ENCODE measurements at regions not wholly inside any gene's neighbourhood (a gene's known extent, or its start where the extent isn't known, plus 50 kb on each side); places are given as distances from the start of the nearest gene placed in this dataset.

DNA sequence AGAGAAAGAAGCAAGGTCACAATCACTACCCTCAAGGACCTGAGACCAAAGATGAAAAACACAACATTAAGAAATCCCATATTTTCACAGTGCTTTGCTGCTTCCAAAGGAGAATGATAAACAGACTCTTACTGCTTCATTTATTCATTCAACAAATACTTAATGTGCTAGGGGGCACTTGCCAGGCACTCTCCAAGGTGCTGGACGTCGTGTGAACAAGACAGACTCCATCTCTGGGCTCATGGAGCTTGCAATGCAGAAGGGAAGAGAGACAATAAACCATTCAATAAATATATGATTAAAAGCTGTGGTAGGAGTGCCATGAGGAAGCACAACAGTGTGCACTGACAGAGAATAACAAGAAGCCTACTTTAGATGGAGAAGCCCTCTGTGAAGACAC is 327.7 kb downstream of the CDK5RAP2 start:
- CTCF ChIA-PET: no interaction called here

DNA sequence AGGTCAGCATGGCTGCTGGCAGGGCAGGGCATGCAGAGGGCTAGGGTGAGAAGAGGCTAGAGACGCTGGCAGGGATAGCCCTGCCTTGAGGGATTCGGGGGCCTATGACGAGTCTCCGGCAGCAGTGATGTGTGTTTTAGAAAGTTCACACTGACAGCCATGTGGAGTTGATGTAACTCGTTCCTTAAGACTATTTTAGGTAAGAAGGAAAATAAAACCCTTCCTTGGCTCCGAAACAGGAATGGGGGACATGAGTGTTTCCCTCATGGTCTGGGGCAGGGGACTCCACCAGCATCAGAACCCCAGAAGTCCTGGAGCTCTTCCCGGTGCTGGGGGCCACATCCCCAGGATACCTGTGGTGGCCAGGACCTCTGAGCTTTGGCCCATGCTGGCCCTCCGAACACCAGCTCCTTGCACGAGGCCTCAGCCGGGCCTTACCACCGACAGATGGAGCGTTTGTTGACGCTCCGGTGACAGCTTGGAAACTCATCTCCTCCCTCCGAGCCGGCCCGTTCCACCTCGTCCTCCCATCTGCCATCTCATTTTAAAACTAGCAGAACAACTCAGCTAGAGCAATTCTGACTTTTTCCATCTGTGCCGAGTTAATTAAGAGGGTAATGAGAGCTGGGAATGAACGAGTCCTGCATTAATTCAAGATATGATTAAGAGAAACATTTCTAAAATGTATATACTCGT is 337.7 kb downstream of the CDK5RAP2 start:
- DNase-seq (ENCODE audit: extremely low spot score): no peak
- POLR2A ChIA-PET: no interaction called here
- TF ChIP-seq, protein P1, sequence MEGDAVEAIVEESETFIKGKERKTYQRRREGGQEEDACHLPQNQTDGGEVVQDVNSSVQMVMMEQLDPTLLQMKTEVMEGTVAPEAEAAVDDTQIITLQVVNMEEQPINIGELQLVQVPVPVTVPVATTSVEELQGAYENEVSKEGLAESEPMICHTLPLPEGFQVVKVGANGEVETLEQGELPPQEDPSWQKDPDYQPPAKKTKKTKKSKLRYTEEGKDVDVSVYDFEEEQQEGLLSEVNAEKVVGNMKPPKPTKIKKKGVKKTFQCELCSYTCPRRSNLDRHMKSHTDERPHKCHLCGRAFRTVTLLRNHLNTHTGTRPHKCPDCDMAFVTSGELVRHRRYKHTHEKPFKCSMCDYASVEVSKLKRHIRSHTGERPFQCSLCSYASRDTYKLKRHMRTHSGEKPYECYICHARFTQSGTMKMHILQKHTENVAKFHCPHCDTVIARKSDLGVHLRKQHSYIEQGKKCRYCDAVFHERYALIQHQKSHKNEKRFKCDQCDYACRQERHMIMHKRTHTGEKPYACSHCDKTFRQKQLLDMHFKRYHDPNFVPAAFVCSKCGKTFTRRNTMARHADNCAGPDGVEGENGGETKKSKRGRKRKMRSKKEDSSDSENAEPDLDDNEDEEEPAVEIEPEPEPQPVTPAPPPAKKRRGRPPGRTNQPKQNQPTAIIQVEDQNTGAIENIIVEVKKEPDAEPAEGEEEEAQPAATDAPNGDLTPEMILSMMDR (IDR thresholded peaks at IDR 0.05; ENCODE audit: control extremely low read depth, extremely low read depth, low read depth, missing control alignments): no peak
- CTCF ChIA-PET: no interaction called here

More for the DNA sequence above, 327.7 kb downstream of the CDK5RAP2 start:
- POLR2A ChIA-PET: no interaction called here
- no peak for DNase-seq (ENCODE audit: extremely low spot score)
- TF ChIP-seq, protein P1 (IDR thresholded peaks at IDR 0.05; ENCODE audit: control extremely low read depth, extremely low read depth, low read depth, missing control alignments): no peak

DNA sequence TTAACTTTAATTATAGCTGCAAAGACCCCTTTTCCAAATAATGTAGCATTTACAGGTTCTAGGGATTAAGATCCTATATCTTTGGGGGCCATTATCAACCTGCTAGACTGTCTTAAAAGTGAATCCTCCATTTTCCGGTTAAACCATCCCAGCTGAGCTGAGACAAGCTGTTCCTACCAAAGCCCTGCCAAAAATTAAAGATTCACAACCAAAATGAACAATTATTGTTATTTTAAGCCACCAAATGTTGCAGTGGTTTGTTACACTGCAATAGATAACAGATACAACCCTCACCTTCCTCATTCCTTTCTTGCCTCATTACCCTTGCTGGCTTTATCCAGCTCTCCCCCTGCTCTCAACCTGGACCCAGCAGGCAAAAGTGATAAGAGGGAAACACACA is 343.4 kb downstream of the CDK5RAP2 start:
- CTCF ChIA-PET: interaction anchor here (1.5 kb wide), 1 partner anchor 32 kb away, joined by 3 read pairs; no protein-coding TSS in a partner anchor
- POLR2A ChIA-PET: no interaction called here

DNA sequence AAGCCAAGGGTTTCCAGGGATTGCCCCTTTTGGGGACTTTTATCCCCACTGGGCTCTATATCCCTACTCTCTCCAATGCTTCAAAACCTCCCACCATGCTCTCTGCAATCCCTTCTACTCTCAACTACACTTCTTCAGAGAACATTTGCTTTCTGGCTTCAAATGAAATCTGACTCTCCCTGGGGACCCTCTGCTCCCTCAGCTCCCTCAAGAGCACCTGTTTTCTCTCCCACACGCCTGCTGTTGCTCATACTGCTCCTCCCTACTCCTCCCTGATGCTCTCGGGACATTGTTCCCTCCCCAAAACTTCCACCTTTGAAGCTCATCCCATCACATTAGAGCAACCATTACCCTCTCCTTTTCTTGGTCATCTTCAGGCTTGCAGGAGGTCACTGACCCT is 344.9 kb downstream of the CDK5RAP2 start:
- POLR2A ChIA-PET: no interaction called here
- TF ChIP-seq, protein P1 (IDR thresholded peaks at IDR 0.05; ENCODE audit: control extremely low read depth, extremely low read depth, low read depth, missing control alignments): no peak
- CTCF ChIA-PET: no interaction called here
- DNase-seq (ENCODE audit: extremely low spot score): no peak

More for the DNA sequence above, 343.4 kb downstream of the CDK5RAP2 start:
- no peak for DNase-seq (ENCODE audit: extremely low spot score)
- TF ChIP-seq, protein P1 (IDR thresholded peaks at IDR 0.05; ENCODE audit: control extremely low read depth, extremely low read depth, low read depth, missing control alignments): no peak

DNA sequence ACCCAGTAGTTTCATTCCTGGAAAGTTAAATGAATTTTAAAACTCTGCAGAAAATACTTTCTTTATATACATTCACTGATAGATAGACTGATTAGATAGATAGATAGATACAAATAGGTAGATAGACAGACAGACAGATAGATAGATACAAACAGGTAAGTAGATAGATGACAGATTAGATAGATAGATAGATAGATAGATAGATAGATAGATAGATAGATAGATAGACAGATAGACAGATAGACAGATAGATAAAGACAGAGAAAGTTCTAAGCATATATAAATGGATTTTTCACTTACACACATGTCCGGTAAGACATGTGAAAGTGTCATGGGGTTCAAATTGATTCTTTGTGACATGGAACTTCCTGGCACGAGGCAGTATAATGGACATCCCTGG is 349.7 kb downstream of the CDK5RAP2 start:
- CTCF ChIA-PET: no interaction called here
- TF ChIP-seq, protein P1 (IDR thresholded peaks at IDR 0.05; ENCODE audit: control extremely low read depth, extremely low read depth, low read depth, missing control alignments): no peak
- no peak for DNase-seq (ENCODE audit: extremely low spot score)
- POLR2A ChIA-PET: no interaction called here

DNA sequence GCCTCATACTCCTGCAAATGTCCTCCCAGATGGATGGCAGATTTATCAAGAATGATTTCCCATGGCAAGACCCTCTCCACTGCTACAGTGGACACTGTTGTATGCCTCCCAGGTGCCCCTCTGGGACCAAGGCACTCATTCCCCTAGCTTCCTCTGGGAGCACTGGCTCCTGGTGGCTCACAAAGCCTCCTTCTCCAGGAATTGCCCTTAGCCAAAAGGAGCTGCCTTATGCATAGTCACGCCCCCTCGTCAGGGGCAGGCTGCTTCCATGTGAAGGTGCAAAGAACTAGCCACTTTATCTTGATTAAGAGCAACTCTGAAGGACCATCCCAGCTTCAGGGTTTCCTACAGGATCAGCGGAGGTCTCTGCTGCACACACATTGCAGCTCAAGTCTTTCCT is 358.1 kb downstream of the CDK5RAP2 start:
- CTCF ChIA-PET: no interaction called here
- DNase-seq (ENCODE audit: extremely low spot score): no peak
- TF ChIP-seq, protein P1 (IDR thresholded peaks at IDR 0.05; ENCODE audit: control extremely low read depth, extremely low read depth, low read depth, missing control alignments): no peak
- POLR2A ChIA-PET: no interaction called here
